Ammon's horn (tissue), 1 donor: ENCODE measurements at regions not wholly inside any gene's neighbourhood (a gene's known extent, or its start where the extent isn't known, plus 50 kb on each side); places are given as distances from the start of the nearest gene placed in this dataset.

ENCODE experiments used
- DNase-seq: peaks from one replicate; pipeline ENCODE4 v3.0.0-alpha.2; 2016; ENCODE audit warnings: low spot score

- no peak for DNase-seq
Measured at GRCh38 chr20:56996533-56996932, 269.9 kb downstream of the BMP7 start.

GRCh38 chr20:56998438-56998837, 268.0 kb downstream of the BMP7 start:
- DNase-seq, result no peak

GRCh38 chr20:57000441-57000968, 265.9 kb downstream of the BMP7 start:
- no peak for DNase-seq

GRCh38 chr20:57001126-57001767, 265.2 kb downstream of the BMP7 start:
- DNase-seq, result no peak

GRCh38 chr20:57002066-57002570, 264.3 kb downstream of the BMP7 start:
- no peak for DNase-seq

- no peak for DNase-seq
Measured at GRCh38 chr20:57003012-57003411, 263.4 kb downstream of the BMP7 start.

- no peak for DNase-seq
Measured at GRCh38 chr20:57004416-57004815, 262.0 kb downstream of the BMP7 start.

GRCh38 chr20:57004951-57005933, 261.2 kb downstream of the BMP7 start:
- DNase-seq, result no peak

GRCh38 chr20:57006411-57007170, 259.9 kb downstream of the BMP7 start:
- no peak for DNase-seq

- DNase-seq, result no peak
Measured at GRCh38 chr20:57007171-57007540, 259.3 kb downstream of the BMP7 start.

- DNase-seq, result no peak
Measured at GRCh38 chr20:57008217-57008616, 258.2 kb downstream of the BMP7 start.

- no peak for DNase-seq
Measured at GRCh38 chr20:57009355-57009754, 257.1 kb downstream of the BMP7 start.

GRCh38 chr20:57009775-57010174, 256.7 kb downstream of the BMP7 start:
- no peak for DNase-seq

- DNase-seq, result no peak
Measured at GRCh38 chr20:57012691-57013090, 253.8 kb downstream of the BMP7 start.

GRCh38 chr20:57013217-57013616, 253.2 kb downstream of the BMP7 start:
- DNase-seq, result no peak

- DNase-seq, result no peak
Measured at GRCh38 chr20:57013741-57014140, 252.7 kb downstream of the BMP7 start.

- no peak for DNase-seq
Measured at GRCh38 chr20:57020364-57020763, 246.1 kb downstream of the BMP7 start.

- no peak for DNase-seq
Measured at GRCh38 chr20:57022306-57022705, 244.1 kb downstream of the BMP7 start.

GRCh38 chr20:57023007-57023406, 243.4 kb downstream of the BMP7 start:
- no peak for DNase-seq

GRCh38 chr20:57023997-57024396, 242.4 kb downstream of the BMP7 start:
- DNase-seq, result no peak

- DNase-seq, result no peak
Measured at GRCh38 chr20:57024849-57025248, 241.6 kb downstream of the BMP7 start.

GRCh38 chr20:57025261-57025660, 241.2 kb downstream of the BMP7 start:
- no peak for DNase-seq
